ENCODE measurements at regions not wholly inside any gene's neighbourhood (a gene's known extent, or its start where the extent isn't known, plus 50 kb on each side); places are given as distances from the start of the nearest gene placed in this dataset.

- Histone ChIP-seq H3K9me3 (ENCODE audit: control insufficient read depth in 1 of 2, low read length in 2 of 2) (no peaks in the 10 kb centered on the region), H3K4me3 (ENCODE audit: low read depth in 1 of 2, low read length in 2 of 2) (no peak overlapping the region), H3K4me1 (ENCODE audit: control insufficient read depth in 1 of 2, insufficient read depth in 2 of 2, low read length in 2 of 2) (no peaks in the 10 kb centered on the region), H3K27me3 (ENCODE audit: control insufficient read depth in 1 of 2, insufficient read depth in 2 of 2, low read length in 2 of 2) (no peaks in the 10 kb centered on the region), H3K27ac (ENCODE audit: low read depth, low read length) (no peak overlapping the region), H3K36me3 (ENCODE audit: control insufficient read depth in 1 of 2, insufficient read depth in 2 of 2, low read length in 2 of 2) (no peaks in the 10 kb centered on the region), H3K9ac (ENCODE audit: low read depth in 1 of 2, low read length in 2 of 2) (no peak overlapping the region)
These were observed 259.0 kb downstream of the LOXHD1 start for GRCh38 chr18:46398005-46398404.

GRCh38 chr18:46398625-46399024 lies 258.4 kb downstream of the LOXHD1 start:
- no peak overlapping the region for H3K4me3 ChIP-seq (ENCODE audit: low read depth in 1 of 2, low read length in 2 of 2)
- H3K27ac ChIP-seq (ENCODE audit: low read depth, low read length), result no peak overlapping the region
- H3K27me3 ChIP-seq (ENCODE audit: control insufficient read depth in 1 of 2, insufficient read depth in 2 of 2, low read length in 2 of 2), result no peaks in the 10 kb centered on the region
- no peaks in the 10 kb centered on the region for H3K4me1 ChIP-seq (ENCODE audit: control insufficient read depth in 1 of 2, insufficient read depth in 2 of 2, low read length in 2 of 2)
- no peak overlapping the region for H3K9ac ChIP-seq (ENCODE audit: low read depth in 1 of 2, low read length in 2 of 2)
- H3K36me3 ChIP-seq (ENCODE audit: control insufficient read depth in 1 of 2, insufficient read depth in 2 of 2, low read length in 2 of 2), result no peaks in the 10 kb centered on the region
- H3K9me3 ChIP-seq (ENCODE audit: control insufficient read depth in 1 of 2, low read length in 2 of 2), result no peaks in the 10 kb centered on the region

GRCh38 chr18:46399303-46399702 lies 257.7 kb downstream of the LOXHD1 start:
- no peak overlapping the region for H3K4me3 ChIP-seq (ENCODE audit: low read depth in 1 of 2, low read length in 2 of 2)
- H3K27me3 ChIP-seq (ENCODE audit: control insufficient read depth in 1 of 2, insufficient read depth in 2 of 2, low read length in 2 of 2), result no peaks in the 10 kb centered on the region
- H3K36me3 ChIP-seq (ENCODE audit: control insufficient read depth in 1 of 2, insufficient read depth in 2 of 2, low read length in 2 of 2), result no peaks in the 10 kb centered on the region
- H3K9ac ChIP-seq (ENCODE audit: low read depth in 1 of 2, low read length in 2 of 2), result no peak overlapping the region
- no peaks in the 10 kb centered on the region for H3K4me1 ChIP-seq (ENCODE audit: control insufficient read depth in 1 of 2, insufficient read depth in 2 of 2, low read length in 2 of 2)
- H3K9me3 ChIP-seq (ENCODE audit: control insufficient read depth in 1 of 2, low read length in 2 of 2), result no peaks in the 10 kb centered on the region
- no peak overlapping the region for H3K27ac ChIP-seq (ENCODE audit: low read depth, low read length)

GRCh38 chr18:46400449-46400848 lies 256.6 kb downstream of the LOXHD1 start:
- H3K4me3 ChIP-seq (ENCODE audit: low read depth in 1 of 2, low read length in 2 of 2), result no peak overlapping the region

DNA sequence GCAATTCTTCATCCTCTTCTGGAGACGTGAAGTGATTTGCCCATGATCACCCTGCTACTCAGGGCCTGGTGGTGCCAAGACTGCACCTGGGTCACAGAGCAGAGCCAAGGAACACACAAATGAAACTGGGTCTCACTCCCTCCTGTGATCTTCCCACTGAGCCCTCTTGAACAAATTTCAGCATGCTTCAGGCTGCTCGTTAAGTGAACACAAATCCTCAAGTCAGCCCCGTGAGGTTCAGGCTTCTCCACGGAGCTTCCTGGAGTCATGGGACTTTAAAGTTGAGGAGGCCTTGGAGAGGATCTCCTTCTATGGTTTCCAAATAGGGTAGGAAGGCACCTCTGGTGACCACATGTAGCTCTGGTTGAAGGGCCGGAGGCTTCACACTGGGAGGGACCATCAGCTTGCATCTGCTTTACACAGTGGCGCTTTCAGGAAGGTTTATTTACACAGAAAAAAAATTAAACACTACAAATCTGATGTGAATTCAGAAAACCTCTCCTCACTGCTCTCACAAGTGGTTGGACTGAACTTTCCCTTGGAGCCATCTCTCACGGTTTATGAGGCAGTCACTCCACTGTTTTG lies 255.4 kb downstream of the LOXHD1 start:
- H3K27ac ChIP-seq (ENCODE audit: low read depth, low read length), result no peak overlapping the region
- no peaks in the 10 kb centered on the region for H3K27me3 ChIP-seq (ENCODE audit: control insufficient read depth in 1 of 2, insufficient read depth in 2 of 2, low read length in 2 of 2)
- H3K9me3 ChIP-seq (ENCODE audit: control insufficient read depth in 1 of 2, low read length in 2 of 2), result no peaks in the 10 kb centered on the region
- H3K9ac ChIP-seq (ENCODE audit: low read depth in 1 of 2, low read length in 2 of 2), result no peak overlapping the region
- H3K4me3 ChIP-seq (ENCODE audit: low read depth in 1 of 2, low read length in 2 of 2), result no peak overlapping the region
- no peaks in the 10 kb centered on the region for H3K36me3 ChIP-seq (ENCODE audit: control insufficient read depth in 1 of 2, insufficient read depth in 2 of 2, low read length in 2 of 2)
- no peaks in the 10 kb centered on the region for H3K4me1 ChIP-seq (ENCODE audit: control insufficient read depth in 1 of 2, insufficient read depth in 2 of 2, low read length in 2 of 2)

More at GRCh38 chr18:46400449-46400848, 256.6 kb downstream of the LOXHD1 start:
- H3K27ac ChIP-seq (ENCODE audit: low read depth, low read length), result no peak overlapping the region
- H3K36me3 ChIP-seq (ENCODE audit: control insufficient read depth in 1 of 2, insufficient read depth in 2 of 2, low read length in 2 of 2), result no peaks in the 10 kb centered on the region
- H3K9me3 ChIP-seq (ENCODE audit: control insufficient read depth in 1 of 2, low read length in 2 of 2), result no peaks in the 10 kb centered on the region
- no peaks in the 10 kb centered on the region for H3K4me1 ChIP-seq (ENCODE audit: control insufficient read depth in 1 of 2, insufficient read depth in 2 of 2, low read length in 2 of 2)
- no peak overlapping the region for H3K9ac ChIP-seq (ENCODE audit: low read depth in 1 of 2, low read length in 2 of 2)
- H3K27me3 ChIP-seq (ENCODE audit: control insufficient read depth in 1 of 2, insufficient read depth in 2 of 2, low read length in 2 of 2), result no peaks in the 10 kb centered on the region

DNA sequence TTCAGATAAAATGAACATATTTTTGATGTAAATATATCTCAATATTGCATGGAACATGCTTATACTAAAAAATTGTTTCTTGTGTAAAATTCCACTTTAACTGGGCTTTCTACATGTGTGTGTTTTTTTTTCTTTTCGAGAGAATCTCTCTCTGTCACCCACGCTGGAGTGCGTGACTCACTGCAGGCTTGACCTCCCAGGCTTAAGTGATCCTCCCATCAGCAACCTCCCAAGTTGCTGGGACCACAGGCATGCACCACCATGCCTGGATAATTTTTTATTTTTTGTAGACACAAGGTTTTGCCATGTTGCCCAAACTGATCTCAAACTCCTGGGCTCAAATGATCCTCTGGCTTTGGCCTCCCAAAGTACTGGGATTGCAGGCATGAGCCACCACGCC lies 254.6 kb downstream of the LOXHD1 start:
- Histone ChIP-seq H3K27ac (ENCODE audit: low read depth, low read length) (no peak overlapping the region), H3K4me1 (ENCODE audit: control insufficient read depth in 1 of 2, insufficient read depth in 2 of 2, low read length in 2 of 2) (no peaks in the 10 kb centered on the region), H3K27me3 (ENCODE audit: control insufficient read depth in 1 of 2, insufficient read depth in 2 of 2, low read length in 2 of 2) (no peaks in the 10 kb centered on the region), H3K9ac (ENCODE audit: low read depth in 1 of 2, low read length in 2 of 2) (no peak overlapping the region), H3K9me3 (ENCODE audit: control insufficient read depth in 1 of 2, low read length in 2 of 2) (no peaks in the 10 kb centered on the region), H3K36me3 (ENCODE audit: control insufficient read depth in 1 of 2, insufficient read depth in 2 of 2, low read length in 2 of 2) (no peaks in the 10 kb centered on the region), H3K4me3 (ENCODE audit: low read depth in 1 of 2, low read length in 2 of 2) (no peak overlapping the region)

GRCh38 chr18:46402945-46403344 lies 254.1 kb downstream of the LOXHD1 start:
- H3K4me3 ChIP-seq (ENCODE audit: low read depth in 1 of 2, low read length in 2 of 2), result no peak overlapping the region
- no peaks in the 10 kb centered on the region for H3K9me3 ChIP-seq (ENCODE audit: control insufficient read depth in 1 of 2, low read length in 2 of 2)
- H3K4me1 ChIP-seq (ENCODE audit: control insufficient read depth in 1 of 2, insufficient read depth in 2 of 2, low read length in 2 of 2), result no peaks in the 10 kb centered on the region
- no peaks in the 10 kb centered on the region for H3K27me3 ChIP-seq (ENCODE audit: control insufficient read depth in 1 of 2, insufficient read depth in 2 of 2, low read length in 2 of 2)
- no peaks in the 10 kb centered on the region for H3K36me3 ChIP-seq (ENCODE audit: control insufficient read depth in 1 of 2, insufficient read depth in 2 of 2, low read length in 2 of 2)
- H3K9ac ChIP-seq (ENCODE audit: low read depth in 1 of 2, low read length in 2 of 2), result no peak overlapping the region
- no peak overlapping the region for H3K27ac ChIP-seq (ENCODE audit: low read depth, low read length)

- H3K4me3 ChIP-seq (ENCODE audit: low read depth in 1 of 2, low read length in 2 of 2), result no peak overlapping the region
- no peaks in the 10 kb centered on the region for H3K27me3 ChIP-seq (ENCODE audit: control insufficient read depth in 1 of 2, insufficient read depth in 2 of 2, low read length in 2 of 2)
- H3K9ac ChIP-seq (ENCODE audit: low read depth in 1 of 2, low read length in 2 of 2), result no peak overlapping the region
- no peaks in the 10 kb centered on the region for H3K4me1 ChIP-seq (ENCODE audit: control insufficient read depth in 1 of 2, insufficient read depth in 2 of 2, low read length in 2 of 2)
- H3K36me3 ChIP-seq (ENCODE audit: control insufficient read depth in 1 of 2, insufficient read depth in 2 of 2, low read length in 2 of 2), result no peaks in the 10 kb centered on the region
- H3K27ac ChIP-seq (ENCODE audit: low read depth, low read length), result no peak overlapping the region
- H3K9me3 ChIP-seq (ENCODE audit: control insufficient read depth in 1 of 2, low read length in 2 of 2), result no peaks in the 10 kb centered on the region
These were observed 251.0 kb downstream of the LOXHD1 start for GRCh38 chr18:46405832-46406538.

- no peaks in the 10 kb centered on the region for H3K27me3 ChIP-seq (ENCODE audit: control insufficient read depth in 1 of 2, insufficient read depth in 2 of 2, low read length in 2 of 2)
- no peak overlapping the region for H3K4me3 ChIP-seq (ENCODE audit: low read depth in 1 of 2, low read length in 2 of 2)
- no peak overlapping the region for H3K9ac ChIP-seq (ENCODE audit: low read depth in 1 of 2, low read length in 2 of 2)
- H3K27ac ChIP-seq (ENCODE audit: low read depth, low read length), result no peak overlapping the region
- H3K9me3 ChIP-seq (ENCODE audit: control insufficient read depth in 1 of 2, low read length in 2 of 2), result no peaks in the 10 kb centered on the region
- no peaks in the 10 kb centered on the region for H3K4me1 ChIP-seq (ENCODE audit: control insufficient read depth in 1 of 2, insufficient read depth in 2 of 2, low read length in 2 of 2)
- H3K36me3 ChIP-seq (ENCODE audit: control insufficient read depth in 1 of 2, insufficient read depth in 2 of 2, low read length in 2 of 2), result no peaks in the 10 kb centered on the region
These were observed 250.5 kb downstream of the LOXHD1 start for GRCh38 chr18:46406539-46406932.

DNA sequence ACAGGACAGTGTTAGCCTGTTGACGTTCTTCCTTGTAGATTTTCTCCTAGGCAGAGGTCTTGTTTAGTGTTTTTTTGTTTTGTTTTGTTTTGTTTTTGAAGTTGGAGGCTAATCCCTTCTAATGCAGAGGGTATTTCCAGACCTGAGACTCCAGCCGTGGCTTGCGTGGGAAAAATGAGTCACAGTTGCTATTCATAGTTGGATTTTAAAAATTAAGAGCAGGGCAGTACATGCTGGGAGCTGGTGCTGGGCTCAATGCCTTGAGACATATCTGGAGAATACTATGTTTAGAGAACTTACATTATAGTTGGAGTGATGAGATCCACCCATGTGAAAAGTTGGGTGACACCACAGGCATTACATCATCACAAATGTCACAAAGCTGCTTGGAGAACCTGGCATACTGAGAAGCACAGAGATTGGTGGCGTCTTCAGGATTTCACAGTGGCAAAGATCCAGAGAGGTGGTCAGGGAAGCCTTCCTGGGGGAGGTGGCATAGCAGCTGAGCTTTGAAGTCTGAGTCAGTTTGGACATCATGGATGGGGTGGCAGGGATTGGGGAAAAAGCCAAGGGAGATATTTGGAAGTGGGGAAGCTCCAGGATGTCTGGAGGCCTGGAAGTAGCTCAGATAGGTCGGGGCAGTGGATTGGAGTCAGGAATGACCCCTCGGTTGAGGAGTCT lies 249.4 kb downstream of the LOXHD1 start:
- Histone ChIP-seq H3K9ac (ENCODE audit: low read depth in 1 of 2, low read length in 2 of 2) (no peak overlapping the region), H3K4me3 (ENCODE audit: low read depth in 1 of 2, low read length in 2 of 2) (no peak overlapping the region), H3K27ac (ENCODE audit: low read depth, low read length) (no peak overlapping the region), H3K36me3 (ENCODE audit: control insufficient read depth in 1 of 2, insufficient read depth in 2 of 2, low read length in 2 of 2) (no peaks in the 10 kb centered on the region), H3K27me3 (ENCODE audit: control insufficient read depth in 1 of 2, insufficient read depth in 2 of 2, low read length in 2 of 2) (no peaks in the 10 kb centered on the region), H3K4me1 (ENCODE audit: control insufficient read depth in 1 of 2, insufficient read depth in 2 of 2, low read length in 2 of 2) (peaks cover 0 to 2% of the 10 kb centered on the region in 2 donors), H3K9me3 (ENCODE audit: control insufficient read depth in 1 of 2, low read length in 2 of 2) (no peaks in the 10 kb centered on the region)

Measured in duodenal mucosa (tissue), 2 donors.